H1 (cell line): ENCODE measurements at regions not wholly inside any gene's neighbourhood (a gene's known extent, or its start where the extent isn't known, plus 50 kb on each side); places are given as distances from the start of the nearest gene placed in this dataset.

Experiments
- CTCF ChIP-seq, 3 experiments: IDR thresholded peaks; 1 replicate in 2 of 3; 2 replicates in 1 of 3; pipeline versions ENCODE4 v1.5.1 to v1.6.1; 2011; ENCODE audit warnings: low read length in 3 of 3, mild to moderate bottlenecking in 3 of 3, inconsistent platforms in 2 of 3, low read depth in 1 of 3, moderate library complexity in 1 of 3; ENCODE audit not compliant: insufficient read depth in 1 of 3; ENCODE audit errors: control extremely low read depth in 1 of 3
- MAFK ChIP-seq: IDR thresholded peaks from 2 replicates; pipeline ENCODE4 v1.6.1; 2012; ENCODE audit warnings: low read depth, mild to moderate bottlenecking, improper control_type of control experiment, low read length
- NRF1 ChIP-seq: IDR thresholded peaks from 2 replicates; pipeline ENCODE4 v1.6.1; 2011; ENCODE audit warnings: mild to moderate bottlenecking, low read depth, low read length, improper control_type of control experiment

GRCh38 chr15:62736756-62737155 lies 305.8 kb upstream of the TPM1 start:
- TF ChIP-seq CTCF (IDR thresholded peaks at IDR 0.05; ENCODE audit: control extremely low read depth in 1 of 3, insufficient read depth in 1 of 3, low read depth in 1 of 3, low read length in 3 of 3) (no peak), MAFK (no peak), NRF1 (no peak)
